MG63 (cell line): ENCODE measurements at regions not wholly inside any gene's neighbourhood (a gene's known extent, or its start where the extent isn't known, plus 50 kb on each side); places are given as distances from the start of the nearest gene placed in this dataset.
"Not testable (repeated sequence)": the region's sequence is repeated elsewhere in the genome, so short reads cannot be mapped to it uniquely, and the experiment has no call there.

Experiments used
- DNase-seq: peaks from one replicate; pipeline ENCODE4 v3.0.0-alpha.2; 2020
- H3K27me3 ChIP-seq: fragments of 250-450 bp; sonication (Bioruptor Pico); 2 replicates; pipeline ENCODE4 v1.5.1; 2020; ENCODE audit warnings: mild to moderate bottlenecking, moderate library complexity
- H3K36me3 ChIP-seq: fragments of 250-450 bp; sonication (Bioruptor Pico); 2 replicates; pipeline ENCODE4 v1.5.1; 2020; ENCODE audit warnings: mild to moderate bottlenecking, moderate library complexity
- H3K4me3 ChIP-seq: fragments of 250-450 bp; sonication (Bioruptor Pico); 2 replicates; pipeline ENCODE4 v1.5.1; 2020; ENCODE audit warnings: mild to moderate bottlenecking, moderate library complexity
- H3K9me3 ChIP-seq: fragments of 250-450 bp; sonication (Bioruptor Pico); 2 replicates; pipeline ENCODE4 v1.5.1; 2020; ENCODE audit warnings: mild to moderate bottlenecking, moderate library complexity

- Histone ChIP-seq H3K27me3 (no peaks in the 10 kb centered on the region), H3K4me3 (no peak overlapping the region), H3K9me3 (no peaks in the 10 kb centered on the region), H3K36me3 (no peaks in the 10 kb centered on the region)
- no peak for DNase-seq
Measured at GRCh38 chr1:118535901-118536300, 350.9 kb upstream of the SPAG17 start.

- DNase-seq: not testable (repeated sequence)
Measured at GRCh38 chr1:118511922-118512321, 326.9 kb upstream of the SPAG17 start.

GRCh38 chr1:118504867-118505266 is 319.8 kb upstream of the SPAG17 start:
- DNase-seq: no peak
- no peaks in the 10 kb centered on the region for H3K27me3 ChIP-seq
- H3K4me3 ChIP-seq: no peak overlapping the region
- no peaks in the 10 kb centered on the region for H3K36me3 ChIP-seq
- no peaks in the 10 kb centered on the region for H3K9me3 ChIP-seq

More at GRCh38 chr1:118511922-118512321, 326.9 kb upstream of the SPAG17 start:
- not testable (repeated sequence) for H3K27me3 ChIP-seq, H3K9me3 ChIP-seq, H3K4me3 ChIP-seq, H3K36me3 ChIP-seq

GRCh38 chr1:118504221-118504644 is 319.2 kb upstream of the SPAG17 start:
- no peaks in the 10 kb centered on the region for H3K9me3 ChIP-seq
- H3K27me3 ChIP-seq: no peaks in the 10 kb centered on the region
- no peak overlapping the region for H3K4me3 ChIP-seq
- no peak for DNase-seq
- H3K36me3 ChIP-seq: no peaks in the 10 kb centered on the region

GRCh38 chr1:118503752-118504151 is 318.7 kb upstream of the SPAG17 start:
- H3K36me3 ChIP-seq: no peaks in the 10 kb centered on the region

DNA sequence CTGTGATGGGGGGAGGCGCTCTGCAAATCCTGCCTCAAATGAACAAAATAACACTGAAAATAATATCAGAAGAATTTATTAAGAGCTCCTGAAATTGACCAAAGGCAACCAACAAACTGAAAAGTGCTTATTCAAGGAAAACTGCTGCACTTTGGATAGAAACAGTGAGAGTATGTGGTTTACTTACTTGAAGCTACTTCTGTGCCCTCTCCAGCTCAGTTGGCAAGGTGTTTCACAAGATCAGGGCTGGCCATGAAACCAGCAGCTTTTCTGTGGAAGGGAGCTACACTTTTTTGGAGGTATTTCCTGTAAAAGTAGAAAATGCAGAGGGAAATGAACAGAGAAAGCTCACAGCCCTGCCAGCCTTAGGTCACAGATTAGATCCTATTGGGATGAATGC is 310.0 kb upstream of the SPAG17 start:
- H3K4me3 ChIP-seq: no peak overlapping the region
- H3K9me3 ChIP-seq: no peaks in the 10 kb centered on the region
- H3K27me3 ChIP-seq: no peaks in the 10 kb centered on the region
- no peaks in the 10 kb centered on the region for H3K36me3 ChIP-seq
- DNase-seq: no peak

More at GRCh38 chr1:118503752-118504151, 318.7 kb upstream of the SPAG17 start:
- DNase-seq: no peak
- no peaks in the 10 kb centered on the region for H3K27me3 ChIP-seq
- no peaks in the 10 kb centered on the region for H3K9me3 ChIP-seq
- H3K4me3 ChIP-seq: no peak overlapping the region

DNA sequence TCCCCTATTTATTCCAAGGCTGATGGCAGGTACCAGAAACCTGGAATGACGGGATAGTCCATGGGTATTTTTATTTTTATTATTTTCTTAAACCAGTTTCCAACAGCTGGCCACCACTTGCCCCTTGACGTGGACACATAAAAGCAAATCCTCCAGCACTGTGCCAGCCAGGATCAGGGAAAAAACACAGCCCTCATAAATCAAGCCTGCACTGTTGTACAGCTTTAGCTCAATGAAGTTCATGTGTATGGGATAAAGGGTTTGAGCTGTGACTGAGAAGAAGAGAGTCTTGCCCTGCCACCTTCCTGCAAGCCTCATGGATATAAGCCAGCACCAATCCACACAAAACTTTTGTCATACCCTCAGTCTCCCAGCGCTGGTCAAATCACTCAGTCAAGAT is 303.8 kb upstream of the SPAG17 start:
- no peak overlapping the region for H3K4me3 ChIP-seq
- no peaks in the 10 kb centered on the region for H3K9me3 ChIP-seq
- DNase-seq: no peak
- H3K36me3 ChIP-seq: no peaks in the 10 kb centered on the region
- H3K27me3 ChIP-seq: no peaks in the 10 kb centered on the region

- no peak for DNase-seq
- H3K9me3 ChIP-seq: no peaks in the 10 kb centered on the region
- no peak overlapping the region for H3K4me3 ChIP-seq
- H3K36me3 ChIP-seq: no peaks in the 10 kb centered on the region
- no peaks in the 10 kb centered on the region for H3K27me3 ChIP-seq
Measured at GRCh38 chr1:118487932-118488331, 302.9 kb upstream of the SPAG17 start.

GRCh38 chr1:118487091-118487490 is 302.1 kb upstream of the SPAG17 start:
- H3K4me3 ChIP-seq: no peak overlapping the region
- no peak for DNase-seq
- no peaks in the 10 kb centered on the region for H3K27me3 ChIP-seq
- no peaks in the 10 kb centered on the region for H3K9me3 ChIP-seq
- H3K36me3 ChIP-seq: no peaks in the 10 kb centered on the region

GRCh38 chr1:118486199-118486598 is 301.2 kb upstream of the SPAG17 start:
- H3K27me3 ChIP-seq: no peaks in the 10 kb centered on the region
- H3K9me3 ChIP-seq: no peaks in the 10 kb centered on the region
- DNase-seq: no peak
- H3K36me3 ChIP-seq: no peaks in the 10 kb centered on the region
- no peak overlapping the region for H3K4me3 ChIP-seq

GRCh38 chr1:118485757-118486156 is 300.7 kb upstream of the SPAG17 start:
- Histone ChIP-seq H3K36me3 (no peaks in the 10 kb centered on the region), H3K27me3 (no peaks in the 10 kb centered on the region), H3K9me3 (no peaks in the 10 kb centered on the region), H3K4me3 (no peak overlapping the region)
- no peak for DNase-seq

DNA sequence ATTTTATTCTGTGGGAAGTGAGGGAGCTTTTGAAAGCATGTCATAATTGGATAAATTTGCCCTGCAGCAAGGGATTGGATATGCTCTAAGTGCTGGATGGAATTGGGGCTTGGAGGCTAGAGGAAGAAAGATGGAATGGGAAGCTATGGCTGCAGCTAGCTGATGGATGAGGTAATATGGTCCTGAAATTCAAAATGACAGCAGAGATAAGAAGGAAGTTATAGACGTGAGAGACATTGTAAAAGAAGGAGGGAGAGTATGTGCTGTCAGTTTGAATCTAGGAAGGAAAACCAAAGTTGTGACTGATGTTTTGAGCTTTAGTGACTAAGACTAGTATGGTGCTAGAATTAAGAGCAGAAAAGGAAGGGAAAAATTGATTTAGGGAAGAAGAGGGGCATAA is 299.9 kb upstream of the SPAG17 start:
- H3K4me3 ChIP-seq: no peak overlapping the region
- no peaks in the 10 kb centered on the region for H3K27me3 ChIP-seq
- DNase-seq: no peak
- no peaks in the 10 kb centered on the region for H3K36me3 ChIP-seq
- no peaks in the 10 kb centered on the region for H3K9me3 ChIP-seq

DNA sequence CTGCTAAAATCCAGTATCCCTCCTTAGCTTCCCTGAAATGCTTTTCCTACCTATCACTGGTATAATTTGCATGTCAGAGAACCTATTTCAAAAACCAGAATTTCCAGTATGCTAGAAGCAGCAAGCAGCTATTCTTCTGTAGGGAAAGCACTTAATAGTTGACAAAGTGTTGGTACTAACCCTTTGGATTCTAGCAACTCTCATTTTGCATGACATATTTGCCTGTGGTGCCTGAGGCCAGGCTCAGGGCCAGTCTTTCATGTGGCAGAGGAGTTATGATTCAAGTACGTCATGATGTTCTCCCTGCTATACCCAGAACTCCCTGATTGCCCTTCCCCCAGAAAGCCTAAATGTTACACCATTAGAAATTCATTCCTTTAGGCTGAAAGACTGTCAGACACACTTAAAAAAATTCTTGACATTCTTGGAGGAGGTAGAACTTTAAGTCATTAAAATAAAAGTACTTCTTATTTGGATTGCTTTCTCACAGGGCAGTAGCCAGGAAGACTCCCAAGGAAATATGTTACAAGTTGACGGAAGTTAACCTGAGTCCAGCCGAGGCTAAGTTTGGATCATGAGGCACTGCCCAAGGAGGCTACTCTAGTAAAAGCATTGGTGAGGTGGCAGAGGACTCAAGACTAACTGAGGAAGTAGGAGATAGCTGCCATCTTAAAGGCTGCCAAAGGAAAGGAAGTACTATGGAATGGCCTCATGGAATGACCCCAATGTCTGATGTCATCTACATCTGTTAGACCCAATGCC is 298.4 kb upstream of the SPAG17 start:
- Histone ChIP-seq H3K36me3 (no peaks in the 10 kb centered on the region), H3K4me3 (no peak overlapping the region), H3K9me3 (no peaks in the 10 kb centered on the region), H3K27me3 (no peaks in the 10 kb centered on the region)
- no peak for DNase-seq

GRCh38 chr1:118481126-118481525 is 296.1 kb upstream of the SPAG17 start:
- Histone ChIP-seq H3K27me3 (no peaks in the 10 kb centered on the region), H3K36me3 (no peaks in the 10 kb centered on the region), H3K9me3 (no peaks in the 10 kb centered on the region), H3K4me3 (no peak overlapping the region)
- no peak for DNase-seq

- no peaks in the 10 kb centered on the region for H3K36me3 ChIP-seq
- no peaks in the 10 kb centered on the region for H3K9me3 ChIP-seq
- DNase-seq: no peak
- no peak overlapping the region for H3K4me3 ChIP-seq
- H3K27me3 ChIP-seq: no peaks in the 10 kb centered on the region
Measured at GRCh38 chr1:118479351-118479750, 294.3 kb upstream of the SPAG17 start.

GRCh38 chr1:118473825-118474224 is 288.8 kb upstream of the SPAG17 start:
- Histone ChIP-seq H3K36me3 (no peaks in the 10 kb centered on the region), H3K9me3 (no peaks in the 10 kb centered on the region), H3K4me3 (no peak overlapping the region), H3K27me3 (no peaks in the 10 kb centered on the region)
- no peak for DNase-seq

DNA sequence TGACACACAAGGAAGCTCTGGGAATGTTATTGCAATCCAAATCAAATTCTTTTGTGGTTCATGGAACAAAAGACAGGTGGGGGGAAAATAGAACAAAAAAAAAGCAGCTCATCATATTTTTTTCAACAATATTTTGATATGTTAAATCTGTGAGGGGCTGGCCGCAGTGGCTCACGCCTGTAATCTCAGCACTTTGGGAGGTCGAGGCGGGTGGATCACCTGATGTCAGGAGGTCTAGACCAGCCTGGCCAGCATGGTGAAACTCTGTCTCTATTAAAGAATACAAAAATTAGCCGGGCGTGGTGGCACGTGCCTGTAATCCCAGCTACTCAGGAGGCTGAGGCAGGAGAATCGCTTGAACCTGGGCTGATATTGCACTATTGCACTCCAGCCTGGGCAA is 279.4 kb upstream of the SPAG17 start:
- H3K27me3 ChIP-seq, H3K9me3 ChIP-seq, DNase-seq, H3K4me3 ChIP-seq, H3K36me3 ChIP-seq: not testable (repeated sequence)

DNA sequence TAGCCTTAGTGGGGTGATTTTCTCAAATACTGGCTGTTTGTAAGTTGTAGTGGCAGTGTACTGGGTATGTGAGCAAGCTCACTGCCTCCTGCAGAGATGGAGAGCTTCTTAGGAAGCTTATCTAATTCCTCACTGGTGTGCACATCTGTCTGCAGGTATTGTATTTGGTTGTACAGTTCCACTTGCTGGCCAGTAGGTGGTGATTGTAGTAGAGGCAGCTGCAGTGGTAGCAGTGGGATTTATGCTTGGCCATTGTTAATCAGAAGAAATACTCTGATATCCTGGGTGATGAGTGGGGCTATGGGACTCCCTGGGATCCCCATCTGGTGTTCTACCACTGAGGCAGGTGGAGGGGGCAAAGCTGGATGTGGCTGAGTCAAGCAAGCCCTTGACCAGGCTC is 276.1 kb upstream of the SPAG17 start:
- Histone ChIP-seq H3K9me3 (peaks cover 10% of the 10 kb centered on the region), H3K27me3 (no peaks in the 10 kb centered on the region), H3K36me3 (no peaks in the 10 kb centered on the region), H3K4me3 (no peak overlapping the region)
- DNase-seq: no peak
